HG03457 (cell line): ENCODE measurements at regions not wholly inside any gene's neighbourhood (a gene's known extent, or its start where the extent isn't known, plus 50 kb on each side); places are given as distances from the start of the nearest gene placed in this dataset.

Source experiments
- ATAC-seq: cut with Tn5 transposase; IDR thresholded peaks from one replicate; pipeline ENCODE4 v1.9.1; 2021; ENCODE audit warnings: moderate number of reproducible peaks; ENCODE audit not compliant: unreplicated experiment

GRCh38 chr16:61596655-61597054 is 439.6 kb downstream of the CDH8 start:
- ATAC-seq, result no peak

DNA sequence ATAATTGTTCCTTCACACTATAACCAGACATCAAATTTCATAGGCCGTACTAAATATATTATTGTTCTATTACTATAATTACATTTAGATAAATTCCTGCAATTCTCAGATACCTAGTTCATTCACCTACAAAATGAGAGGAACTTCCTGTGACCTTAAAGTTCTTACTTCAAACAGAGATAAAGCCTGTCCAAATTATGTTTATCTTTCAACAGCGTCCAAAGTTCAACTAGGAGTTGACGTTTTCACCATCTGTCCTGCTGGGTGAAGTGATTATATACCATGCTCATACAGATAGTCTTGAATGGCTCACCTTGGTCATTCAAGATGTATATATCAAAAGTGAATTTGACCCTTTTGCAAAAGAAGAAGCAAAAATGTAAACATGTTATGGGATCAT is 440.6 kb downstream of the CDH8 start:
- ATAC-seq, result no peak

- ATAC-seq, result no peak
These were observed 445.7 kb downstream of the CDH8 start for GRCh38 chr16:61590577-61590976.

GRCh38 chr16:61587526-61587925 is 448.7 kb downstream of the CDH8 start:
- no peak for ATAC-seq

DNA sequence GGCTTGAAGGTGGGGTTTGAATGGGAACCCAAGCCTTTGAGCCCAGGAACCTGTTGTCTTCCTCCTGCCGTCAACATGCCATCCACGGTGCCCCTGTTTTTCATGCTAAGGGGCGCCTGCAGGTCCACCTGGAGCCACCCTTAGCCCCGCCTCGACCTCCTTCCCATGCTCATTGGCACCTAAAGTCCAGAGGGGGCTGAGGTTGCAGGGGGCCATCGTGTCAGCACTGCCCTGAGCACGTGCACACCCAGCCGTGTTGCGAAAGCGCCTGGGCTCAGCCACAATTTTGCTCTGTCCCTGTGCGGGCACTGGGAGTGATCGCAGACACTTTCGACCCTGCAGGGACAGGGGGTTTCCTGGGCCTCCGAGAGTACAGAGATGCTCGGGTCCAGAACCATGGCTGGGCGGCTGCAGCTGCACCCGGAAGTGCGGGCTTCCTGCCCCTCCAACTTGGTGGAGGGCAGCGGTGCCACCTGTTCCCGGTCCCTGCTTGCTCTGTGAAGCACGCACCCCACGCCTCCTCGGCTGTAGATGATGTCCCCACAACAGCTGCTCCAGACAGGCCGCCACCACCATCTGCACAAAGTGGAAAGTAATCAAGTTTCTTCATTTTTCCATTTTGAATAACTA is 454.7 kb downstream of the CDH8 start:
- ATAC-seq, result no peak

- ATAC-seq, result no peak
These were observed 455.7 kb downstream of the CDH8 start for GRCh38 chr16:61580579-61580978.

DNA sequence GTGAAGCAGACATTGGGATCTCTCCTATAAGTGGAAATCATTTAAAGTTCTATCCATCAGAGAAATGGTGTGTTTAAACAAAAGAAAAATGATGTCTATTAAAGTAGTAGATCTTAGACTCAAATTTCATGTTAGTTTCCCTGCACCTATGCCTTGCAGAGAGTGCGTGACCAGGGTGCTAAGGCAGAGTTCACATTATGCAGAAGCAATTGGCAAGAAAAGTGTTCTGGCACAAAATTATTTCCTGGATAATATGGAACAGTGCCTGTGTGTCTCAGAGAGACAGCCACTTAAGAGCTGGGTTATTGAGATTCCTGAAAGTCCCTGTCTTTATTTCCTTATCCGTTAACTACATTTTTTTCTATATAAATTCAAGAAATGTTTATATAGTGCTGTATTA is 457.0 kb downstream of the CDH8 start:
- no peak for ATAC-seq

DNA sequence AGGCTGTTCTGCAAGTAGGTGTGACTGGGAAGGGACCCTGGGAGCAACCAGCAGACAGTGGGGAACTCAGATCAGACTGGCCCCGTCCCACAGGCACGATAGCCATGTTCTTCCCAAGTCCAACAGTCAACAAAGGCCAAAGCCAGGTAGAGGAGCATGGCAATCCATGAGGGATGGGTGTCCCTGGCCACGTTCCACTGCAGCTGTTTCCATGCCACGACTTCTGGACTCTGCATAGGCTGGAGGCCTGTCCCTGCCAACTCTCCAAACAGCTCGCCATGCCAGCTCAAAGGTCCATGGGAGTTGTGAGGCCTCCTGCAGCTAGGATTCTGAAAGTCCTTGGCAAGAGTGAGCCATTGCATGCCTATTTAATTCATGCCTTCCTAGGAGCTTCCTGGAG is 459.8 kb downstream of the CDH8 start:
- ATAC-seq, result no peak

GRCh38 chr16:61575617-61576016 is 460.6 kb downstream of the CDH8 start:
- ATAC-seq, result no peak

DNA sequence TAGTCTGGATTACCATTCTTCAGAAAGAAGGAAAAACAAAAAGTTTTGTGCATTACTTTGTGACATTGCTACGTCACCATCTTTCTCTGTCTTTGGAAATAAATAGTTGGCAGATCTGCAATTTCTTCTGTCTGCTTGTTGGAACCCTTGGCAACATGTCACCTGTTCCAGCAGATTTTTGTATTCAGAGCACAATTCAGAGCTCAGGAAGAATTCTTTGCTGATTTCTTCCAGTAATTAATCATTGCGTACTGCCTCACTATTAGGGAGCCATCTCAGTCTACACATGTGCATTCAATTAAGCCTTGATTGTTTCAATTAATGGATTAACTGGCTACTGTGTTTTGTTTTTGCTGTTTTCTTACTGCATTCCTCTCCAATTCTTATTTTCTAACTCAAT is 467.2 kb downstream of the CDH8 start:
- no peak for ATAC-seq

DNA sequence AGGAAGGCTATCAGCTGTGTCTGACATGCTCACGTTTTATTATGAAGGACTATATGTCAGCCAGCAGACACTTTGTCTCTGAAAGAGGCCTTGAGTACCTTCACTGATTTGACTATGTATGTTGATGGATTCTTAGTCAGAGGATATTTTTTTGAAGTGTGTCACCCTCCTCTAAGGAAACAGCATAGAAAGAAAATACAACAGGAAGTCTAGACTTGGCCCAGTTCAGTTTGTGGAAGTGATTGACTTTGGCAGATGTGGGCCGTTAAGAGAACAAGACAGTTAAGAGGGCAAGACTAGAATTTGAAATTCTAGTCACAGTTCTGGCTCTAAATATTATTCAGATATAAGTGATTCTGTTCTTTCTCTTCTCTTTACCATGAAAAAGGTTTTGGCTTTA is 471.5 kb downstream of the CDH8 start:
- no peak for ATAC-seq

GRCh38 chr16:61555718-61556441 is 480.4 kb downstream of the CDH8 start:
- ATAC-seq, result no peak

DNA sequence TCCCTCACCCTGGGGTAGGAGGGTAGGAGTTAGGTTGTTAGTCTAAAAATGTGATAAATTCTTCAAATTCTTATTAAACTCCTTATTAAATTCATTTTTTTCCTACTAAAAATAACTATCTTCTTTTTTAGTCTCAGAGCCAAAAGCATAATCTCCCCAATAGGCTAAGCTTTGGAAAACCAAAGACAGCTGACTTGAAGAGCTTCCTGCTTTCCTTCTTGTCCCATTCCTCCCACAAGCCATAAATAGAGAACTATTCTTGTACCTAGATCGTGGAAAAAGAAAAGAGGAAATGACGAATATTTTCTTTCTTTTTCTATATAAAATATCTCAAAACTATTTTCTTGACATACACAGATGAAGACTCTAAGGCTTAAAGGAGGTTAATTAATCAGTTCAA is 486.9 kb downstream of the CDH8 start:
- ATAC-seq, result no peak

DNA sequence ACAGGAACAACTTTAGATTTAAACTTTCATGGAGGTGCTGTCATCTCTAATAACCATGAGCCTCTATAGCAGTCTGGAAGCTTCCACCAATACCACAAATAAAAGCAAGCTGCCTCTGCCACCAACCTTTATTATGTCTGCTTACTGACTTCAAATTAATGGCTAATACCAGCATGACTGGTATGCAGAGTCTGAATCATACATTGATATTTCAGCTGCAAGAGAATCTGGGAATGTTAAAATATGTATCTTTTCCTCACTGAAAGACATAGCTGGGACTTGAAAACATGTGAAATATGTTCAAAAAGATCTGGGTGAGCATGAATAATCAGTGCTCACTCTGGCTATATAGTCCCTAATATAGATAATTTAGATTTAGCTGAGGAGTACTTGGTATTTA is 488.6 kb downstream of the CDH8 start:
- ATAC-seq, result no peak

DNA sequence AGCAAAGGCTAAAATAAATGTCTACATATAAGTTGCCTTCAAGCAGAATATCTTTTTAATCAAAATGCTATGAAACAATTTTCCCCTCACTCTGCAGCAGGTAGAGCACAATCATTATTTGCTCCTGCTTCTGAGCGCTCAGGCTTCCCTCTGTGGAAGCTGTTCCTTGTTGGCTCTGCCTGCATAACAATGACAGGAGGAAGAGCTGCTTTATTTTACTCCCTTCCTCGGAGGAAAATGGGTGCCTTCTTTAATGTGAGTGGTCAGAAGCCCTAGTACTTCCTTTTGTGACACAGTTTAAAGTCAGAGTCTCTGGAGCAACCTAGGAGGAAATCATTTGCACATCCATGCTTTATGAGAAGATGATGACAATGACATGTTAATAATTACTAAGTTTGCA is 492.1 kb downstream of the CDH8 start:
- no peak for ATAC-seq

DNA sequence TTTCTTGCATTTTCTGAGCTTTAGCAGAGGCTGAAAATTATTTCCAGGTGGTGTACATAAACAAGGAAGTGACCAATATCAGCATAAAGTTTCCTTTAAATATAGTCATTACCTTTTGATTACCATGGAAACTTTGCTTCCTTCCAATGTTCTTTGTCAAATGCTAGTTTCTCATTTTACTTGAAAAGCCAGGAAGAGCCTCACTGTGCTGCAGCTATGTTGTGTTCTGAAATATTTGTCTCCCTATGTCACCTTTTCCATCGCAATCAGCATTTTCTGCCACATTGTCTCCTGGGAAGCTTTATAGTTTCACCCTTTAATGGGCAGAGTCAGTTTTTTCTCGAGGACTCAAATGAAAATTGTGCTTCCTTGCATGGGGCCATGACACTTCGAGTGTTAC is 496.0 kb downstream of the CDH8 start:
- ATAC-seq, result no peak

DNA sequence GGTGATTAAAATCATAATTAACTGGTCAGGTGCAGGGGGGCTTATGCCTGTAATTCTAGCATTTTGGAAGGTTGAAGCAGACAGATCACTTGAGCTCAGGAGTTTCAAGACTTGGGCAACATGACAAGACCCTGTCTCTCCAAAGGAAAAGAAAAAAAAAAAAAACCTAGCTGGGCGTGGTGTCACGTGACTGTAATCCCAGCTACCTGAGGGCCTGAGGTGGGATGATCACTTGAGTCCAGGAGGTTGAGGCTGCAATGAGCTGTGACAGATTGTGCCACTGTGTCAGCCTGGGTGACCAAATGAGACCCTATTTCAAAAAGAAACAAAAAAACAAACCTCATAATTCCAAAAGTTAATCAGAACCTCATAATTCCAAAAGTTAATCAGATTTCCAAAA is 505.5 kb downstream of the CDH8 start:
- ATAC-seq, result no peak

DNA sequence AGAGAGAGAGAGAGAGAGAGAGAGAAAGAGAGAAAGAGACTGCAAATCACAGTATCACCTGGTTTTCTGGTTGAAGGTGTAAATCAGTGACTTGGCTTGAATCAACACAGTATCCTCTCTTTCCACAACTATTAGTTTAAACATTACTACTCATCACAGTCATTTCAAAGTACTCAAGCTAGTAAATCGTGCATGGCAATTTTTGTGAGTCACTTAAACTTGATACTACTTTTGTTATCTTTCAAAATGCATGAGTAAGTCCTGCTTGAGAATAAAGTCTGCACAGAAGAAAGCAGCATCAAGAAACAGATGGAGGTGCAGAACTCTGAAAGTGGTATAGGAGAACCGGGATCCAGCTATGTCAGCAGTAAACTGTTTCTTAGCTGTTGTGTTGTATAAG is 535.4 kb downstream of the CDH8 start:
- no peak for ATAC-seq

- ATAC-seq, result no peak
These were observed 556.0 kb downstream of the CDH8 start for GRCh38 chr16:61480250-61480649.

GRCh38 chr16:61471737-61472136 is 564.5 kb downstream of the CDH8 start:
- ATAC-seq, result no peak

- no peak for ATAC-seq
These were observed 565.2 kb downstream of the CDH8 start for GRCh38 chr16:61471023-61471422.

DNA sequence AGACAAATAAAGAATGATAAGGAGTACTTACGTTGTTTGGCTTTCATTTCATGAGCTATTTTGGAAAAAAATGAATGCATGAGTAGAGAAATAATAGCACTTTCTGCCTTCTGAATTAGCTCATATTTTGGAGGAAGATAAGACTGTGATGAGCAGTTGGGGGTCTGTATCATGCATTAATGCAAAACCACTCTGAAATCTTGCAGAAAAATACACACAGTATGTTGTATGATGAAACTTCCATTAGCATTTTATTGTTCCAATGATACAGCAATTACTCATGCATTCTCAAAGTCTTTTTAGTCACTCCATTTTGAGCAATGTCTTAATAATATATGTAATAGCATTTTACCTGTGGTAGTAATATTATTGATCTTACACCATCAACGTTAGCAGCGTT is 571.0 kb downstream of the CDH8 start:
- no peak for ATAC-seq

DNA sequence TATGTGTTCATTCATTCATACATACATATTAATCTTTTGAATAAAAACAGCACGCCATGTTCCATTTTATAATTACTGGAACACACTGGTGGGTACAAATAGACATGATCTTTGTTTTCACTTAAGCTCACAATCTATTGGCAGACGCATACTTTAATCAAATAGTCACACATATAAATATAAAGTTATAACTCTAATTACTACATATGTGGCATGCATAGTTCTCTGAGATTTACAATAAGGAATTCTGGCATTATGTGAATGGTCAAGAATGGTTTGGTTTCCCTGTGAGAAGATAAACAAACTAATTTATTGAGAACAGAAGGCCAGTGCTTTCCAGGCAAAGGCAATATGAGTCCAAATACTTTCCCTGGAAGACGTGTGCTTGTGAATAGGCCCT is 576.2 kb downstream of the CDH8 start:
- no peak for ATAC-seq
